Coronary artery (tissue), 2 donors: ENCODE measurements at regions not wholly inside any gene's neighbourhood (a gene's known extent, or its start where the extent isn't known, plus 50 kb on each side); places are given as distances from the start of the nearest gene placed in this dataset.

Experiments
- DNase-seq: peaks from one replicate; pipeline ENCODE4 v3.0.0-alpha.2; 2017; ENCODE audit warnings: low spot score
- H3K27ac ChIP-seq, 2 donors: fragments of 200-600 bp; sonication (generic); one replicate each; pipeline ENCODE4 v1.5.1; 2016 to 2019
- H3K4me3 ChIP-seq: fragments of 200-600 bp; sonication (generic); 2 replicates; pipeline ENCODE4 v1.5.1; 2016; ENCODE audit warnings: mild to moderate bottlenecking, moderate library complexity
- CTCF ChIP-seq: fragments of 200-600 bp; sonication (generic); IDR thresholded peaks from one replicate; pipeline ENCODE4 v1.5.1; 2019; ENCODE audit warnings: antibody characterized with exemption

- no peak overlapping the region for H3K4me3 ChIP-seq
- no peak for TF ChIP-seq CTCF
- peak; percentile 17 for DNase-seq
- no peak overlapping the region for H3K27ac ChIP-seq
Measured at GRCh38 chr12:3974883-3975282, 101.7 kb upstream of the PARP11 start.

GRCh38 chr12:3973973-3974644 lies 100.9 kb upstream of the PARP11 start:
- Histone ChIP-seq H3K4me3 (no peak overlapping the region), H3K27ac (no peak overlapping the region)
- TF ChIP-seq CTCF: no peak
- peak; percentile 31 for DNase-seq

GRCh38 chr12:3973269-3973884 lies 100.2 kb upstream of the PARP11 start:
- H3K27ac ChIP-seq: no peak overlapping the region
- TF ChIP-seq CTCF: no peak
- H3K4me3 ChIP-seq: no peak overlapping the region
- peak; percentile 1 for DNase-seq

- Histone ChIP-seq H3K27ac (no peak overlapping the region), H3K4me3 (no peak overlapping the region)
- TF ChIP-seq CTCF: no peak
- DNase-seq: peak; percentile 31
Measured at GRCh38 chr12:3972576-3972975, 99.4 kb upstream of the PARP11 start.

GRCh38 chr12:3968523-3968922 lies 95.3 kb upstream of the PARP11 start:
- H3K27ac ChIP-seq: no peak overlapping the region
- no peak for TF ChIP-seq CTCF
- DNase-seq: peak; percentile 5
- H3K4me3 ChIP-seq: no peak overlapping the region

GRCh38 chr12:3967556-3968160 lies 94.5 kb upstream of the PARP11 start:
- no peak for DNase-seq
- H3K4me3 ChIP-seq: no peak overlapping the region
- no peak for TF ChIP-seq CTCF
- H3K27ac ChIP-seq: no peak overlapping the region

- no peak overlapping the region for H3K27ac ChIP-seq
- no peak overlapping the region for H3K4me3 ChIP-seq
- DNase-seq: no peak
- TF ChIP-seq CTCF: no peak
Measured at GRCh38 chr12:3966376-3966775, 93.2 kb upstream of the PARP11 start.
